ENCODE measurements at regions not wholly inside any gene's neighbourhood (a gene's known extent, or its start where the extent isn't known, plus 50 kb on each side); places are given as distances from the start of the nearest gene placed in this dataset.
"Not testable (repeated sequence)": the region's sequence is repeated elsewhere in the genome, so short reads cannot be mapped to it uniquely, and the experiment has no call there.

DNA sequence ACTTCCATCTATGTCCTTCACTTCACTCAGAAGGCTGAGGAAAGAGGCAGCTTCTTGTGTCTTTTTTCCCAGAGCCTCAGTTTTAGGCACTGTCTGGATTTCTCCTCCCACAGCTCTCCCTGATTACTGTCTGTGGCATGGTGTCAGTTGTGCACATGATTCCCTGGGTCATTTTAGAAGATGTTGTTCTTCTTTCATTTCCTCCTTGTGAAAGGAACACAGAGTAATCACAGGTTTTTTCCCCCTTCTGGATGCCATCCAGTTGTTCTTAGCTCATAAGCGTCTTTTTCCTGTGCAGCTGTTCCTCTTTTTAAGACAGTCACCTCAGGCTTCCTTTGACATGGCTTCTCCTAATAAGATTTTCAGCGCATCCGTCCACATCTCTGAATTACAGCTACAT, 212.2 kb downstream of the FAM181B start:
- TF ChIP-seq, protein P1, sequence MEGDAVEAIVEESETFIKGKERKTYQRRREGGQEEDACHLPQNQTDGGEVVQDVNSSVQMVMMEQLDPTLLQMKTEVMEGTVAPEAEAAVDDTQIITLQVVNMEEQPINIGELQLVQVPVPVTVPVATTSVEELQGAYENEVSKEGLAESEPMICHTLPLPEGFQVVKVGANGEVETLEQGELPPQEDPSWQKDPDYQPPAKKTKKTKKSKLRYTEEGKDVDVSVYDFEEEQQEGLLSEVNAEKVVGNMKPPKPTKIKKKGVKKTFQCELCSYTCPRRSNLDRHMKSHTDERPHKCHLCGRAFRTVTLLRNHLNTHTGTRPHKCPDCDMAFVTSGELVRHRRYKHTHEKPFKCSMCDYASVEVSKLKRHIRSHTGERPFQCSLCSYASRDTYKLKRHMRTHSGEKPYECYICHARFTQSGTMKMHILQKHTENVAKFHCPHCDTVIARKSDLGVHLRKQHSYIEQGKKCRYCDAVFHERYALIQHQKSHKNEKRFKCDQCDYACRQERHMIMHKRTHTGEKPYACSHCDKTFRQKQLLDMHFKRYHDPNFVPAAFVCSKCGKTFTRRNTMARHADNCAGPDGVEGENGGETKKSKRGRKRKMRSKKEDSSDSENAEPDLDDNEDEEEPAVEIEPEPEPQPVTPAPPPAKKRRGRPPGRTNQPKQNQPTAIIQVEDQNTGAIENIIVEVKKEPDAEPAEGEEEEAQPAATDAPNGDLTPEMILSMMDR (IDR thresholded peaks at IDR 0.05; ENCODE audit: insufficient read depth, low read length, severe bottlenecking): no peak
- FAIRE-seq: no peak
- Histone ChIP-seq H3K27me3 (ENCODE audit: control insufficient read depth, insufficient read depth, low read length) (peaks cover 2% of the 10 kb centered on the region), H3K36me3 (ENCODE audit: control insufficient read depth, insufficient read depth, low read length) (no peaks in the 10 kb centered on the region), H3K4me3 (ENCODE audit: low read depth, low read length) (no peak overlapping the region)
- DNase-seq (ENCODE audit: low read depth): no peak

DNA sequence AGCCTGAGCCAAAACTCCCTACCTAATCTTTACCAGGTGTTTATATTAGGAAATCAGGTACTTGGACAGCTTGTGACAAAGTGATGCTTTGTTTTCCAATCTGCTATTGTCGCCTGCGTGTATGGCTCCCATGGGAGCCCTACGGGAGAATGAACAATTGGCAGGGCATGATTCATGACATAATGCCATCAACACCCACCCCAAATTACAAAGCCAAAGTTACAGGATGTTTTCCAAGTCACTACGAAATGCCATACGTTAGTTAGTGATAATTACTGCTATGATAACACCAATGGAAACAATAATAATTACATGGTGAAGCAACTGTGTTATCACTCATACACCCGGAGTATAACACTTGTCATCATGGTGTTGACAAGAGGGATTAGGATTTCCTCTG, 226.4 kb downstream of the FAM181B start:
- no peak for DNase-seq (ENCODE audit: low read depth)
- H3K36me3 ChIP-seq (ENCODE audit: control insufficient read depth, insufficient read depth, low read length): no peaks in the 10 kb centered on the region

DNA sequence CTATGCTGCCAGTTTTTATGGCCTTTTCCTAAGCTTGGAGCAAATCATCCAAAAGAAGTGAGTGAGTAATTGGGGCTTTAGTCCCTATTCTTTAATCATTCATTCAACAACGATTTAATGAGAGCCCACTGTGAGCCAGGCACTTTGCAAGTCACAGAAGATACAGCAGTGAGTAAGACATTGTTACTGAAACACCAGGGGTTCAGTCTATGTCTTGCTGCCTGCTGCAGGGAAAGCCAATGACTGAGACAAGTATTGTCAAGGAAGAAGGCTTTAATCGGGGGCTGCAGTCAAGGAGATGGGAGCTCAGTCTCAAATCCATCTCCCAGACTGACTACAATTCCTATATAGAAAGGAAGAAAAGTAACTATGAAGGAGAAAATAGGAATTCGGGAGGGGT, 228.3 kb downstream of the FAM181B start:
- Histone ChIP-seq H3K36me3 (ENCODE audit: control insufficient read depth, insufficient read depth, low read length) (no peaks in the 10 kb centered on the region), H3K4me3 (ENCODE audit: low read depth, low read length) (no peak overlapping the region), H3K27me3 (ENCODE audit: control insufficient read depth, insufficient read depth, low read length) (no peaks in the 10 kb centered on the region)
- DNase-seq (ENCODE audit: low read depth): no peak
- TF ChIP-seq, protein P1 (IDR thresholded peaks at IDR 0.05; ENCODE audit: insufficient read depth, low read length, severe bottlenecking): no peak
- FAIRE-seq: no peak

More for the DNA sequence above, 226.4 kb downstream of the FAM181B start:
- TF ChIP-seq, protein P1 (IDR thresholded peaks at IDR 0.05; ENCODE audit: insufficient read depth, low read length, severe bottlenecking): no peak
- Histone ChIP-seq H3K4me3 (ENCODE audit: low read depth, low read length) (no peak overlapping the region), H3K27me3 (ENCODE audit: control insufficient read depth, insufficient read depth, low read length) (no peaks in the 10 kb centered on the region)
- FAIRE-seq: no peak

DNA sequence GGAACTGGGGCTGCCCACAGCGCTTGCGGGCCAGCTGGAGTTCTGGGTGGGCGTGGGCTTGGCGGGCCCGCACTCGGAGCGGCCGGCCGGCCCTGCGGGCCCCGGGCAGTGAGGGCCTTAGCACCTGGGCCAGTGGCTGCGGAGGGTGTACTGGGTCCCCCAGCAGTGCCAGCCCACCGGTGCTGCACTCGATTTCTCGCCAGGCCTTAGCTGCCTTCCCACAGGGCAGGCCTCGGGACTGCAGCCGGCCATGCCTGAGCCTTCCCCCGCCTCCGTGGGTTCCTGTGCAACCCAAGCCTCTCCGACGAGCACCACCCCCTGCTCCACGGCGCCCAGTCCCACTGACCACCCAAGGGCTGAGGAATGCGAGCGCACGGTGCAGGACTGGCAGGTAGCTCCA, 232.5 kb downstream of the FAM181B start:
- H3K27me3 ChIP-seq (ENCODE audit: control insufficient read depth, insufficient read depth, low read length); DNase-seq (ENCODE audit: low read depth); H3K4me3 ChIP-seq (ENCODE audit: low read depth, low read length); H3K36me3 ChIP-seq (ENCODE audit: control insufficient read depth, insufficient read depth, low read length); FAIRE-seq: not testable (repeated sequence)

DNA sequence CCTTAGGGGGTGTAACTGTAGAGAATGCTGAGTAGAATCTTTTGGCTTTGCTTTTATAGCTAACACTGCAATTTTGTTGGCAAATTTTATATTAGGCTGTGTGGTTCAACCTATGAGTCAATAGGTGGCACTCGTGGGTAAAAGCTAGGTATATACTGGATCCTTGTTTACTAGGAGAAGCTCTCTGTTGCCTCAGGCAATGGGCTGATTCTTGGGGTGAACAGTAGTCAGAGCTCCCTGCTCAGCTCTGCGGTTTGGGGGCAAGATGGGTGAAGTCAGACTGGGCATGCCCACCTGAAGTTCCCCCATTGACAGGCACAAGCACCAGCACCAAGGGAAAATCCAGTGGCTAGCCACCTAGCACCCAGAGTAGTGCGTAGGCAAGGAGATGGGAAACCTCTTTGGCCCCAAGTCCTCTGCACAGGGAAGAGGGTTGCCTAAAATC, 238.7 kb downstream of the FAM181B start:
- FAIRE-seq (no peak), DNase-seq (ENCODE audit: low read depth) (peak; percentile 21)
- no peaks in the 10 kb centered on the region for H3K36me3 ChIP-seq (ENCODE audit: control insufficient read depth, insufficient read depth, low read length)
- H3K4me3 ChIP-seq (ENCODE audit: low read depth, low read length): no peak overlapping the region
- H3K27me3 ChIP-seq (ENCODE audit: control insufficient read depth, insufficient read depth, low read length): no peaks in the 10 kb centered on the region
- TF ChIP-seq, protein P1 (IDR thresholded peaks at IDR 0.05; ENCODE audit: insufficient read depth, low read length, severe bottlenecking): peak; percentile 47

DNA sequence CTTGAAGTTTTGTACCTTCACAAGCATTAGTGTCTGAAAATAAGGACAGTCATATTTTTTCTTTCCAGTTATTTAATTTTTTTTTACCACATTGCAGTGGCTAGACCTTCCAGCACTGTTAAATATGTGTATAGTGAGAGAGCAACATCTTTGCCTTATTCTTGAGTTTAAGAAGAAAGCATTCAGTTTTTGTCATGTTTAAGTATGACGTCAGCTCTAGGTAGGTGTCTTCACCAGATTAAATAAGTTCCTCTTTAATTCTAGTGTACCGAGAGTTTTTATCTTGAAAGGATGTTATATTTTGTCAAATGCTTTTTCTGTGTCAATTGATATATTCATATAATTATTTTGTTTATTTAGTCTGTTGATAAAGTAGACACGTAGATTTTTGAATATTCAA, 258.8 kb downstream of the FAM181B start:
- no peaks in the 10 kb centered on the region for H3K27me3 ChIP-seq (ENCODE audit: control insufficient read depth, insufficient read depth, low read length)
- DNase-seq (ENCODE audit: low read depth) (no peak), FAIRE-seq (no peak)
- no peak overlapping the region for H3K4me3 ChIP-seq (ENCODE audit: low read depth, low read length)
- TF ChIP-seq, protein P1 (IDR thresholded peaks at IDR 0.05; ENCODE audit: insufficient read depth, low read length, severe bottlenecking): no peak
- no peaks in the 10 kb centered on the region for H3K36me3 ChIP-seq (ENCODE audit: control insufficient read depth, insufficient read depth, low read length)
